Activated CD4-positive, alpha-beta T cell treated with anti-CD3 and anti-CD28 coated beads for 48 hours (primary cell): ENCODE measurements at regions not wholly inside any gene's neighbourhood (a gene's known extent, or its start where the extent isn't known, plus 50 kb on each side); places are given as distances from the start of the nearest gene placed in this dataset.

Source experiments
- DNase-seq: peaks from one replicate; pipeline ENCODE4 v3.0.0-alpha.2; 2020

GRCh38 chr17:77592106-77592865 is 366.2 kb upstream of the TNRC6C start:
- DNase-seq, result no peak

- no peak for DNase-seq
These were observed 365.4 kb upstream of the TNRC6C start for GRCh38 chr17:77593081-77593480.

- peak; percentile 22 for DNase-seq
These were observed 363.9 kb upstream of the TNRC6C start for GRCh38 chr17:77594416-77595209.

GRCh38 chr17:77596491-77597417 is 361.7 kb upstream of the TNRC6C start:
- no peak for DNase-seq

- DNase-seq, result no peak
These were observed 360.9 kb upstream of the TNRC6C start for GRCh38 chr17:77597418-77598240.

GRCh38 chr17:77598241-77598620 is 360.3 kb upstream of the TNRC6C start:
- no peak for DNase-seq

- no peak for DNase-seq
These were observed 358.8 kb upstream of the TNRC6C start for GRCh38 chr17:77599699-77600098.

- no peak for DNase-seq
These were observed 358.2 kb upstream of the TNRC6C start for GRCh38 chr17:77600346-77600745.

GRCh38 chr17:77601054-77601979 is 357.2 kb upstream of the TNRC6C start:
- no peak for DNase-seq

GRCh38 chr17:77602062-77602746 is 356.3 kb upstream of the TNRC6C start:
- no peak for DNase-seq

- DNase-seq, result no peak
These were observed 355.4 kb upstream of the TNRC6C start for GRCh38 chr17:77602883-77603640.

GRCh38 chr17:77604301-77604972 is 354.1 kb upstream of the TNRC6C start:
- no peak for DNase-seq

- DNase-seq, result no peak
These were observed 353.6 kb upstream of the TNRC6C start for GRCh38 chr17:77604973-77605313.

- no peak for DNase-seq
These were observed 352.2 kb upstream of the TNRC6C start for GRCh38 chr17:77606146-77606864.

- no peak for DNase-seq
These were observed 351.7 kb upstream of the TNRC6C start for GRCh38 chr17:77606865-77607210.

GRCh38 chr17:77607606-77608005 is 350.9 kb upstream of the TNRC6C start:
- no peak for DNase-seq

GRCh38 chr17:77608431-77608830 is 350.1 kb upstream of the TNRC6C start:
- DNase-seq, result no peak
